ENCODE measurements at regions not wholly inside any gene's neighbourhood (a gene's known extent, or its start where the extent isn't known, plus 50 kb on each side); places are given as distances from the start of the nearest gene placed in this dataset.

- TF ChIP-seq ZNF274 (IDR thresholded peaks at IDR 0.05; ENCODE audit: low read depth, low read length) (no peak), YY1 (IDR thresholded peaks at IDR 0.05; ENCODE audit: insufficient read depth, insufficient read length) (no peak), SUZ12 (IDR thresholded peaks at IDR 0.05; ENCODE audit: extremely low read depth, insufficient read depth, insufficient read length) (no peak)
Measured at GRCh38 chrX:56397636-56398035, 165.5 kb downstream of the KLF8 start.
